Liver (tissue), 3 donors: ENCODE measurements at regions not wholly inside any gene's neighbourhood (a gene's known extent, or its start where the extent isn't known, plus 50 kb on each side); places are given as distances from the start of the nearest gene placed in this dataset.

Experiments
- ATF3 ChIP-seq: IDR thresholded peaks from 2 replicates; pipeline ENCODE4 v1.6.1; 2016; ENCODE audit warnings: antibody characterized with exemption
- CTCF ChIP-seq: fragments of 150-350 bp; IDR thresholded peaks from 2 replicates; pipeline ENCODE4 v1.5.1; 2017; ENCODE audit warnings: improper control_type of control experiment, low read depth, low read length; ENCODE audit not compliant: missing input control
- RAD21 ChIP-seq, 2 donors: IDR thresholded peaks; 2 replicates each; pipeline ENCODE4 v1.6.1; 2016; ENCODE audit warnings: antibody characterized with exemption in 2 of 2, mild to moderate bottlenecking in 2 of 2
- REST ChIP-seq: IDR thresholded peaks from 2 replicates; pipeline ENCODE4 v1.6.1; 2016; ENCODE audit warnings: antibody characterized with exemption, mild to moderate bottlenecking
- TAF1 ChIP-seq: conservative IDR thresholded peaks from 2 replicates; pipeline ENCODE4 v1.6.1; 2016; ENCODE audit warnings: antibody characterized with exemption, mild to moderate bottlenecking
- donor health status: healthy.
- donor health status: healthy.

- TF ChIP-seq CTCF (no peak), RAD21 (IDR thresholded peaks at IDR 0.05) (no peak), ATF3 (no peak), REST (no peak), TAF1 (no peak)
Measured at GRCh38 chr6:148251891-148252290, 90.7 kb upstream of the SASH1 start.
